HCT116 (cell line): ENCODE measurements at regions not wholly inside any gene's neighbourhood (a gene's known extent, or its start where the extent isn't known, plus 50 kb on each side); places are given as distances from the start of the nearest gene placed in this dataset.
"Not testable (repeated sequence)": the region's sequence is repeated elsewhere in the genome, so short reads cannot be mapped to it uniquely, and the experiment has no call there.

Source experiments
- ATAC-seq: fragments of 200-7000 bp; cut with Tn5 transposase; 2 replicates; pipeline ENCODE4 v1.9.1; 2020; ENCODE audit warnings: mild to moderate bottlenecking, moderate library complexity
- BruUV-seq: library from RNA; stranded (reverse); fragments of 400-500 nt; replicated peaks from 2 replicates; lab custom pipeline; 2021; lab: Mats Ljungman, UMichigan
- CTCF ChIA-PET: fragments of 300-600 bp; sonication (Branson Sonifier 250); formaldehyde crosslinking; loops from one replicate; lab custom pipeline; 2021; ENCODE audit warnings: antibody characterized with exemption; lab: Charles Lee
- POLR2A ChIA-PET: fragments of 300-600, 350-600 bp; sonication (Branson Sonifier 250); formaldehyde crosslinking; loops from one replicate; lab custom pipeline; 2021; ENCODE audit warnings: antibody characterized with exemption; lab: Charles Lee
- RAD21 ChIA-PET, 2 experiments: fragments of 300-600 bp; sonication (Branson Sonifier 250); formaldehyde crosslinking; loops; one replicate each; lab custom pipeline; 2023; ENCODE audit warnings: low total read pairs in 2 of 2; ENCODE audit not compliant: uncharacterized antibody in 2 of 2, unreplicated experiment in 2 of 2, low non-redundant PET in 1 of 2; lab: Charles Lee
- DNase-seq: peaks from one replicate; pipeline ENCODE4 v3.0.0-alpha.2; 2010; ENCODE audit warnings: low read depth, low spot score
- H2AFZ ChIP-seq: fragments of 200-600 bp; shearing (Covaris generic), sonication (generic); 2 replicates; pipeline ENCODE4 v1.6.1; 2017; ENCODE audit warnings: low read depth, mixed run types, mixed read lengths, antibody characterized with exemption, low read length; ENCODE audit not compliant: poor library complexity, severe bottlenecking
- H3K27ac ChIP-seq: 2 replicates; pipeline ENCODE4 v1.5.1; 2012; ENCODE audit warnings: low read depth, low read length
- H3K27me3 ChIP-seq: fragments of 200-600 bp; sonication (generic); 2 replicates; pipeline ENCODE4 v1.6.1; 2016; ENCODE audit warnings: mixed run types, low read length, mixed read lengths; ENCODE audit not compliant: insufficient read depth
- H3K36me3 ChIP-seq, 2 experiments: fragments of 200-500 bp in 1 of 2; fragments of 200-600 bp in 1 of 2; sonication (Bioruptor generic) in 1 of 2; sonication (generic) in 1 of 2; 2 replicates each; pipeline versions ENCODE4 v1.5.1 to v1.6.1; 2014 to 2016; ENCODE audit warnings: low read length in 2 of 2, inconsistent platforms in 1 of 2, mixed read lengths in 1 of 2, mixed run types in 1 of 2; ENCODE audit not compliant: insufficient read depth in 2 of 2, control insufficient read depth in 1 of 2
- H3K4me1 ChIP-seq, 2 experiments: fragments of 200-600 bp in 1 of 2; sonication (generic) in 1 of 2; 2 replicates each; pipeline versions ENCODE4 v1.5.1 to v1.6.1; 2012 to 2017; ENCODE audit warnings: low read length in 2 of 2, inconsistent platforms in 1 of 2, mild to moderate bottlenecking in 1 of 2, mixed read lengths in 1 of 2, mixed run types in 1 of 2, moderate library complexity in 1 of 2; ENCODE audit not compliant: insufficient read depth in 2 of 2, control insufficient read depth in 1 of 2
- H3K4me2 ChIP-seq: fragments of 200-600 bp; sonication (generic); 2 replicates; pipeline ENCODE4 v1.6.1; 2017; ENCODE audit warnings: mixed run types, low read length, mixed read lengths
- H3K4me3 ChIP-seq, 2 experiments: fragments of 200-600 bp in 1 of 2; sonication (generic) in 1 of 2; replicated peaks in 1 of 2; 2 replicates each; pipeline ENCODE4 v1.5.1; 2011 to 2016; ENCODE audit warnings: low read length in 2 of 2, control low read depth in 1 of 2, low read depth in 1 of 2, mild to moderate bottlenecking in 1 of 2, mixed read lengths in 1 of 2, mixed run types in 1 of 2
- H3K79me2 ChIP-seq: fragments of 200-600 bp; sonication (generic); 2 replicates; pipeline ENCODE4 v1.6.1; 2017; ENCODE audit warnings: mild to moderate bottlenecking, mixed run types, low read length, moderate library complexity, mixed read lengths; ENCODE audit not compliant: insufficient read depth
- H3K9ac ChIP-seq: fragments of 200-600 bp; sonication (generic); 2 replicates; pipeline ENCODE4 v1.6.1; 2016; ENCODE audit warnings: low read length, mixed read lengths
- H3K9me2 ChIP-seq: fragments of 200-600 bp; sonication (generic), shearing (Covaris generic); 2 replicates; pipeline ENCODE4 v1.6.1; 2017; ENCODE audit warnings: mixed run types, mild to moderate bottlenecking, moderate library complexity; ENCODE audit not compliant: insufficient read depth
- H3K9me3 ChIP-seq, 2 experiments: fragments of 200-500 bp in 1 of 2; fragments of 200-600 bp in 1 of 2; sonication (Bioruptor generic) in 1 of 2; sonication (generic) in 1 of 2; 2 replicates each; pipeline ENCODE4 v1.6.1; 2014 to 2017; ENCODE audit warnings: low read length in 2 of 2, mixed read lengths in 2 of 2, inconsistent platforms in 1 of 2, low read depth in 1 of 2, mild to moderate bottlenecking in 1 of 2, mixed run types in 1 of 2, moderate library complexity in 1 of 2; ENCODE audit not compliant: control insufficient read depth in 1 of 2, insufficient read depth in 1 of 2
- H4K20me1 ChIP-seq: fragments of 200-600 bp; sonication (generic), shearing (Covaris generic); 2 replicates; pipeline ENCODE4 v1.6.1; 2017; ENCODE audit warnings: mixed run types, mild to moderate bottlenecking, moderate library complexity; ENCODE audit not compliant: insufficient read depth
- CEBPB ChIP-seq: IDR thresholded peaks from 2 replicates; pipeline ENCODE4 v1.6.1; 2012; ENCODE audit warnings: low read depth
- CTCF ChIP-seq, 3 experiments: fragments of 200-600 bp in 1 of 3; sonication (generic) in 1 of 3; IDR thresholded peaks in 2 of 3; conservative IDR thresholded peaks in 1 of 3; 2 replicates each; pipeline ENCODE4 v1.5.1; 2012 to 2017; ENCODE audit warnings: low read depth in 2 of 3, low read length in 2 of 3, antibody characterized with exemption in 1 of 3, borderline replicate concordance in 1 of 3, control low read depth in 1 of 3, mild to moderate bottlenecking in 1 of 3, mixed read lengths in 1 of 3, mixed run types in 1 of 3, moderate library complexity in 1 of 3; ENCODE audit not compliant: insufficient read depth in 1 of 3
- EGR1 ChIP-seq: IDR thresholded peaks from 2 replicates; pipeline ENCODE4 v1.6.1; 2012; ENCODE audit warnings: low read depth
- ELF1 ChIP-seq: IDR thresholded peaks from 2 replicates; pipeline ENCODE4 v1.6.1; 2012; ENCODE audit warnings: low read depth, borderline replicate concordance
- EZH2 ChIP-seq: fragments of 200-600 bp; sonication (generic); IDR thresholded peaks from 2 replicates; pipeline ENCODE4 v1.6.1; 2017; ENCODE audit warnings: antibody characterized with exemption, mixed run types
- FOSL1 ChIP-seq: IDR thresholded peaks from 2 replicates; pipeline ENCODE4 v1.6.1; 2012; ENCODE audit warnings: low read depth
- POLR2A ChIP-seq: IDR thresholded peaks from 2 replicates; pipeline ENCODE4 v1.7.0; 2011; ENCODE audit warnings: borderline replicate concordance; ENCODE audit not compliant: insufficient read depth, insufficient read length; ENCODE audit errors: extremely low read depth
- REST ChIP-seq: IDR thresholded peaks from 2 replicates; pipeline ENCODE4 v1.6.1; 2012; ENCODE audit warnings: low read depth
- TCF7L2 ChIP-seq: IDR thresholded peaks from 2 replicates; pipeline ENCODE4 v1.7.0; 2011; ENCODE audit warnings: borderline replicate concordance, inconsistent platforms; ENCODE audit not compliant: insufficient read depth, insufficient read length; ENCODE audit errors: extremely low read depth
- ZFX ChIP-seq: fragments of 450-650 bp; IDR thresholded peaks from 2 replicates; pipeline ENCODE4 v1.6.1; 2017
- intact Hi-C: fragments of 100-400 bp; cut with micrococcal nuclease; formaldehyde crosslinking; loops from 2 replicates; pipeline ENCODE4 v1.10.0; 2022

GRCh38 chr4:55712835-55713234 lies 76.7 kb upstream of the NMU start:
- H3K4me1 ChIP-seq, H3K9me2 ChIP-seq, POLR2A ChIA-PET, H3K27ac ChIP-seq, DNase-seq, H3K27me3 ChIP-seq, H3K79me2 ChIP-seq, intact Hi-C loops, H3K9ac ChIP-seq, H3K36me3 ChIP-seq, H3K4me3 ChIP-seq, H4K20me1 ChIP-seq, RAD21 ChIA-PET, BruUV-seq, CTCF ChIA-PET, ATAC-seq, H3K4me2 ChIP-seq, H3K9me3 ChIP-seq, H2AFZ ChIP-seq: not testable (repeated sequence)

- H3K9me2 ChIP-seq, result no peaks in the 10 kb centered on the region
- H3K79me2 ChIP-seq, result no peaks in the 10 kb centered on the region
- H4K20me1 ChIP-seq, result no peaks in the 10 kb centered on the region
- H3K9me3 ChIP-seq, result no peaks in the 10 kb centered on the region
- H3K36me3 ChIP-seq, result no peaks in the 10 kb centered on the region
- DNase-seq (no peak), ATAC-seq (no peak)
- TF ChIP-seq TCF7L2 (no peak), ZFX (no peak), EGR1 (no peak), REST (no peak), POLR2A (no peak), ELF1 (no peak), EZH2 (no peak), FOSL1 (no peak), CEBPB (no peak), CTCF (IDR thresholded peaks at IDR 0.05 in 2 of 3, conservative IDR thresholded peaks at IDR 0.05 in 1 of 3; ENCODE audit: borderline replicate concordance in 1 of 3, insufficient read depth in 1 of 3, low read depth in 2 of 3, low read length in 2 of 3) (no peak)
- no peak overlapping the region for H2AFZ ChIP-seq
- H3K9ac ChIP-seq, result no peak overlapping the region
- intact Hi-C loops, result no loop called here
- H3K4me3 ChIP-seq, result no peak overlapping the region
- CTCF ChIA-PET, result no interaction called here
- H3K4me1 ChIP-seq, result no peaks in the 10 kb centered on the region
- no peaks in the 10 kb centered on the region for H3K27me3 ChIP-seq
- H3K4me2 ChIP-seq, result no peak overlapping the region
- H3K27ac ChIP-seq, result no peak overlapping the region
- POLR2A ChIA-PET, result no interaction called here
- RAD21 ChIA-PET, result no interaction called here
- BruUV-seq, result no TSS peak
Measured at GRCh38 chr4:55721651-55722050, 85.6 kb upstream of the NMU start.
